Bone marrow (tissue), 2 donors: ENCODE measurements at regions not wholly inside any gene's neighbourhood (a gene's known extent, or its start where the extent isn't known, plus 50 kb on each side); places are given as distances from the start of the nearest gene placed in this dataset.

Experiments used
- DNase-seq, 2 donors: peaks; one replicate each; lab custom pipeline; 2025; lab: John Stamatoyannopoulos, UW

DNA sequence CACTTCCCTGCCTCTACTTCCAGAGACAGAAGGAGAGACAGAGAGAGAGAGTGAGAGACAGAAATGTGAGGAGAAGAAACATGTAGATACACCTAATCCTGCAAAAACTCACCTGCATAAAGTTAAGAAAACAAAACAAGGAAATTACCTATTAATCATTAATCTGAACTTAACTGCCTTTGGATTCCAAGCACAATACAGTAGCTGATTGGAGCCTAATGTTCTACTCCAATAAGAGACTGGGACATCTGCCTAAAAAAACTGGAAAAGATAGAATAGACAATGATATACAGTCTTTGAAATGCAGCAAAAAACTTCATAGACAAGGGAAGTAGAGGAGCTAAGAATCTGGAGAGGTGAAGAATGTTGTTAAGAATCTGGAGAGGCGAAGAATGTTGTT is 910.2 kb upstream of the SLC10A2 start:
- no peak for DNase-seq

GRCh38 chr13:103973740-103974139 is 907.5 kb upstream of the SLC10A2 start:
- no peak for DNase-seq

DNA sequence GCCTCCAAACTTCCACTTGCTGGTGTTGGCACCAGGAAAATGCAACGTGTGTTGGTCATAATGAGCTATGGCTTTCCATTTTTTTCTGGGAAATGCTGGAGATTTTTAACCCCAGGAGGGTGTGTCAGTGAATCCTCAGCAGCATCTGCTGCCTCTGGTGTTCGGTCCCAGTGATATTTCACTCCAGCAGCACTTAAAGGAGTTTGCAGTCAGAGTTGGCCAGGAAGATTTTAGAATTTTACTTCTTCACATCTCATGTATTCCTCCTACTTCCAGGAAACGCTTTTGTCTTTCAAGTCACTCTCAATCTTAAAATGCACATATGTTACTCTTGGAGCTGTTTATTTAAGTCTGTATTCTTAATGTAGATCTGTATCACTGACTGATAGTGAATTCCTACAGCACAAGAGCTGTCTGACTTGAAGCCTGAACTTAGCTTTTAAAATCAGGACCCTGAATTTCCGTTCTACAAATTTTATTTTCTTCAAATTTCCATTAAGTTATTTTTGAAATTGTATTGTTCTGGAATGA is 903.4 kb upstream of the SLC10A2 start:
- no peak for DNase-seq

DNA sequence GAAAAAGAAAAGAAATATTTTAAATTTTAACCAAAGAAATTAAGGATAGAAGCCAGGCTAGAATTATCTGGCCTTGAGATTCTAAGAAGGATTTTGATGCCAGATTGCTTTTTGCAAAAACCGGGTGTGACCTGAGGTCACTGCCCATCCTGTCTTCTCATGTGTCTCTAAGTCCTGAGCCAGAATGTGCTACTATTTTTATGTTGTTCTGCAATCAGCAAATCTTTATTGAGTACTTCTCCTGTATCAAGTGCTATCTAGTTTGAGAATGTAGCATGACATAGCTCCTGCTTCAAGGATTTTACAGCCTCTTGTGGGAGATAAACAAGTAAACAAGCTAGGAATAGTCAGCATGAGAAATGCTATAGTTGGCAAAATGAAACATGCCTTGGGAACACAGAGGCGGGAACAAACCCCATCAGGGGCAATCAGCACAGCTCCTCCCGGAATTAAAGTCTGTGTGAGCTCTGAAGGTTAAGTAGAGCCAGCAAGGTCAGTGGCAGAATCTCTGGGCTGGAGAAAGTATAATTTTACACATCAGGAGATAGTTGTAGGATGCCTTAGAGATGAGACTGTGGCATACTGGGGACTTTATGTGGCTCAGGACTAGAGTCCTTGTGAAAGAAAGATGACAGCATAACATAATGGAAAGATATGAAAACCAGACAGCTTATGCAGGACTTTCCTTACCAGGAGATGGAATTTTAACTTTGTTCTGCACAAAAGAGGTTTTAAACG is 899.5 kb upstream of the SLC10A2 start:
- DNase-seq: no peak

- no peak for DNase-seq
Measured at GRCh38 chr13:103961784-103962183, 895.6 kb upstream of the SLC10A2 start.

GRCh38 chr13:103961129-103961528 is 894.9 kb upstream of the SLC10A2 start:
- DNase-seq: no peak

- no peak for DNase-seq
Measured at GRCh38 chr13:103960001-103960400, 893.8 kb upstream of the SLC10A2 start.

DNA sequence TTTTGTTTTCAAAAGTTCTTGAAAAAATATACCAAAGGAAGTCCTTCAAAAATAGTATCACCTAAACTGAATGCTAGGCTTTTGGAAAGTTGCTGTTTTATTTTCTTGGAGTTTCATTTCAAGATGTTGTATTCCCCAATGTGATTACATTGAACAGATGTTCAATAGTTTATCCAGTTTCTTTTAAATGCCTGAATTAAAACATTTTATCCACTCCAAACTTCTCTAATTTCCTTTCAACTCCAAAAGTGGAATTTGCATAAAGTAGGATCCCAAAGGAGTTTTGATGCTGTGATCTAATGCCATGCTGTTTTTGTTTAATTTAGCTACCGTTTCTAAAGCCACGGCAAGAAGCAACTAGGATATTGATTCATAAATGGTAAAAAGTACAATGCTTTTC is 892.5 kb upstream of the SLC10A2 start:
- no peak for DNase-seq

DNA sequence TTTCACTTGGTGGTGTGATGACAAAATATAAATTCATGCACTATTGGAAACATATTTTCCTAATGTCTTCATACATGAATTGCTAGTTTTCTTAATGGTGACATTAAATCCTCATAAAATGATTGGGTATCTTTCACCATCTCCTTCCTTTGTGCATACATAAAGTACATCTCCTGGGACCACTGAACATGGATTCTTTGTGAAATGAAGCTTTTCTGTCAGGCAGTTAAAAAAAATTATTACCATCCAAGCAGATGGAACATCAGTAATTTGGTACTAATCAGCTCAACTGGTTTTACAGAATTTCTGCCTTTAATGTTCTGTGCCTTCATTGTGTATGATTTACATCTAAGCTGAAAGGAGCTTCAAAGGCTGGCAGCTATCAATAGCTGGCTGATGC is 891.7 kb upstream of the SLC10A2 start:
- DNase-seq: no peak

DNA sequence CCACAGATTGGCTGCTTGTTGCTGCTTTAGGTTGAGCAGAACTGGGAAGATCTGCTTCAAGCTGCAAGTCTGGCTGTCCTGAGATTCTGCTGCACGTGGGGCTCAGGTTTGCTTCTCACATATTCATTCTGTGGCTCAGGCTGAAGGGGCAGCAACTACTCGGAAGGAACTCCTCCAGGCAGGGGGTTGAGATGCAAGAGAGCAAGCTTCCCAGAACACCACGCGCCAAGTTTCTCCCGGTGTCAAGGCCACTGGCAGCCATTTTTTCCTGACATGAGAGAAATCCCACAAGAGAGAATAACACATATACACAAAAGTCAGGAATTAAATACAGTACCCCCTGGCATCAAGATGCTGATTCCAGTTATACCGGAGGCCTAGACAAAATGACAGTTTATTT is 887.6 kb upstream of the SLC10A2 start:
- no peak for DNase-seq

DNA sequence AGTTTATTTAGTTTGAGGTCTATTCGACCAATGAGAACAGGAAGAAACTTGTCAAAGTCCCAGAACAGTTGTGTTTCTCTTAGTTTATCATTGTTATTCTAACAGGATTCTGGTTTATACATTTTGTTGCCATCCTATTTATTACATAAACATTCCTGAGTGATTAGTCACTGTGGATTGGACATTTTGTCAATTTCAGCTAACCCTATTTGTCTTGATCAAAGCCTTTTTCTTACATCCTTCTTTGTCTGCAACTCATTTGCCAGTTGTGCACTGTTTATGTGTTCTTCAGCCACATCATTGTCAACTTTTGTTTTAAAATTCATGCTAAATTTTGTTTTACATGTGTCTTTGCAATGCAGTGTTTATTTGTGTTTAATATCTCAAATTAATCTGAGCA is 886.0 kb upstream of the SLC10A2 start:
- no peak for DNase-seq

- DNase-seq: no peak
Measured at GRCh38 chr13:103948426-103948825, 882.2 kb upstream of the SLC10A2 start.

GRCh38 chr13:103945836-103946235 is 879.6 kb upstream of the SLC10A2 start:
- DNase-seq: no peak

DNA sequence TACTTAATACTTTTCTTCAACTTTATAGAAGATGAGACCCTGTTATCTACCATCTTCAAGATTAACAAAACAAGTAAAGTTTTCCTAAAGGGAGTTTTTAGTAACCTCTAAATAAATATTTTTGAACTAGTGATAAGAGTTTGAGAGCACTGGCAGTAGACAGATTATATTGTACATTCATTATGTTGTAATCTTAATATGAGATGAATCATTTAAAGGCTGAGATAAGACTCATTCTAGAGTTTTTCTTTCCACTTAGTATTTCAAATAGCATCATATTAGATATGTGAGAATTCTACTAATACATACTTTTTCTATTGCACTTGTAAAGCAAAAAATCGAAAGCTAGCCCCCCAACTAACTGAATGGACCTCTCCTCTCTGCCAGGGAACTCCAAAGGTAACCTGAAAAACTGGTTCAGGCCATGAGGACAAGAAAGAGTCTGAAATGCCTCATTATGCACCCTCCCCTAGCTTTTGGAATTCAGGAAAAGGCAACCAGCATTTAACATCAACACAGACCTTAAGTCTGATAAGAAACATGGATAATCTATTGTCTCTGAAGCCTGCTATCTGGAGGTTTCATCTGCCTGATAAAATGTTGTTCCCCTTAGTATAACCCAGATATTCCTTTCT is 875.4 kb upstream of the SLC10A2 start:
- DNase-seq: no peak

GRCh38 chr13:103935117-103935516 is 868.9 kb upstream of the SLC10A2 start:
- DNase-seq: no peak

- DNase-seq: no peak
Measured at GRCh38 chr13:103931885-103932284, 865.7 kb upstream of the SLC10A2 start.

- DNase-seq: no peak
Measured at GRCh38 chr13:103931331-103931845, 865.2 kb upstream of the SLC10A2 start.

GRCh38 chr13:103926118-103926517 is 859.9 kb upstream of the SLC10A2 start:
- DNase-seq: no peak

GRCh38 chr13:103908911-103909310 is 842.7 kb upstream of the SLC10A2 start:
- DNase-seq: no peak

GRCh38 chr13:103908274-103908673 is 842.1 kb upstream of the SLC10A2 start:
- DNase-seq: no peak

GRCh38 chr13:103903790-103904189 is 837.6 kb upstream of the SLC10A2 start:
- no peak for DNase-seq

- no peak for DNase-seq
Measured at GRCh38 chr13:103898481-103898880, 832.3 kb upstream of the SLC10A2 start.

- no peak for DNase-seq
Measured at GRCh38 chr13:103895835-103896531, 829.8 kb upstream of the SLC10A2 start.
